Fibroblast of villous mesenchyme (primary cell): ENCODE measurements at regions not wholly inside any gene's neighbourhood (a gene's known extent, or its start where the extent isn't known, plus 50 kb on each side); places are given as distances from the start of the nearest gene placed in this dataset.

Source experiments
- DNase-seq: peaks from one replicate; pipeline ENCODE4 v3.0.0-alpha.2; 2010; ENCODE audit warnings: low read depth
- H3K4me3 ChIP-seq: 2 replicates; pipeline ENCODE4 v1.5.1; 2011; ENCODE audit warnings: low read depth, mild to moderate bottlenecking, low read length
- TF ChIP-seq, protein P1 (sequence below): IDR thresholded peaks from 2 replicates; pipeline ENCODE4 v1.5.1; 2012; ENCODE audit warnings: low read depth, mild to moderate bottlenecking, low read length; ENCODE audit not compliant: insufficient read depth

DNA sequence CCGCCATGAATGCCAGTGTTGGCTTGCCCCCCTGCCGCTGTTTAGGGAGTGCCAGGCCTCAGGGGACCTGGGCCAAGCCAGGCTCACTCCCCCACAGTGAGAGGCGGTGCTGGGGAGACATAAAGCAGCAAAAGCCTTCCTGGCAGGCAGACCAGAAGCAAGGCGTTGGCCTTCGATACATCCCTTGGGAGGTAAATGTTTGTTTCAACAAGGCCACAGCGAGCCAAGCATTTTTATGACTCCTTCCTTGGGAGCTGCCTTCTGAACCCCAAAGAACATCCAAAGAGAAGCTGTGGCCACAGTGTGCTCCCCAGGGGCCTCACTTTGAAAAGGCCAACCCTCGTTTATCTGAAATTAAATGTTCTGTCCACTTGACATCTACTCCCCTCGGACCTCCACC is 119.7 kb upstream of the CIBAR2 start:
- H3K4me3 ChIP-seq, result no peak overlapping the region
- DNase-seq, result peak; percentile 58
- TF ChIP-seq, protein P1, sequence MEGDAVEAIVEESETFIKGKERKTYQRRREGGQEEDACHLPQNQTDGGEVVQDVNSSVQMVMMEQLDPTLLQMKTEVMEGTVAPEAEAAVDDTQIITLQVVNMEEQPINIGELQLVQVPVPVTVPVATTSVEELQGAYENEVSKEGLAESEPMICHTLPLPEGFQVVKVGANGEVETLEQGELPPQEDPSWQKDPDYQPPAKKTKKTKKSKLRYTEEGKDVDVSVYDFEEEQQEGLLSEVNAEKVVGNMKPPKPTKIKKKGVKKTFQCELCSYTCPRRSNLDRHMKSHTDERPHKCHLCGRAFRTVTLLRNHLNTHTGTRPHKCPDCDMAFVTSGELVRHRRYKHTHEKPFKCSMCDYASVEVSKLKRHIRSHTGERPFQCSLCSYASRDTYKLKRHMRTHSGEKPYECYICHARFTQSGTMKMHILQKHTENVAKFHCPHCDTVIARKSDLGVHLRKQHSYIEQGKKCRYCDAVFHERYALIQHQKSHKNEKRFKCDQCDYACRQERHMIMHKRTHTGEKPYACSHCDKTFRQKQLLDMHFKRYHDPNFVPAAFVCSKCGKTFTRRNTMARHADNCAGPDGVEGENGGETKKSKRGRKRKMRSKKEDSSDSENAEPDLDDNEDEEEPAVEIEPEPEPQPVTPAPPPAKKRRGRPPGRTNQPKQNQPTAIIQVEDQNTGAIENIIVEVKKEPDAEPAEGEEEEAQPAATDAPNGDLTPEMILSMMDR, result no peak

- no peak for DNase-seq
- TF ChIP-seq, protein P1, result no peak
Observed at GRCh38 chr16:85232369-85233142, 120.3 kb upstream of the CIBAR2 start.

DNA sequence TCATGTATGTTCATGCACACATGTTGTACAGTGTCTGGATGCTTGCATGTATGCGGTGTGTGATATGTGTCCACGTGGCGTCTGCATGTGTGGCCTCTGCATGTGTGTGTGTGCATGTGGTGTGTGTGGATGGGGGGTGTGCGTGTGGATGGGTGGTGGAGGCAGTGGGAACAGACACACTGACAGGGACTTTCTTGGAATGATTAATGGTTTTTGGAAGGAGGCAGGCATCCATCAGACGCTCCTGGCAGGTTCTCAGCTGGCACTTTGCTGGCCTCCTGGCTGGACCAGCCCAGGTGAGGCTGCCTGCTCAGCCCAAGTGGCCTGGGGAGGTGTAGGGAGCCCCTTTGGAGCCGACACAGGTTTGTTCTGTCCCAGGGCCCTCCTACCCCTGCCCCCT is 121.2 kb upstream of the CIBAR2 start:
- no peak overlapping the region for H3K4me3 ChIP-seq
- no peak for DNase-seq
- TF ChIP-seq, protein P1, result no peak

More at GRCh38 chr16:85232369-85233142, 120.3 kb upstream of the CIBAR2 start:
- no peak overlapping the region for H3K4me3 ChIP-seq

DNA sequence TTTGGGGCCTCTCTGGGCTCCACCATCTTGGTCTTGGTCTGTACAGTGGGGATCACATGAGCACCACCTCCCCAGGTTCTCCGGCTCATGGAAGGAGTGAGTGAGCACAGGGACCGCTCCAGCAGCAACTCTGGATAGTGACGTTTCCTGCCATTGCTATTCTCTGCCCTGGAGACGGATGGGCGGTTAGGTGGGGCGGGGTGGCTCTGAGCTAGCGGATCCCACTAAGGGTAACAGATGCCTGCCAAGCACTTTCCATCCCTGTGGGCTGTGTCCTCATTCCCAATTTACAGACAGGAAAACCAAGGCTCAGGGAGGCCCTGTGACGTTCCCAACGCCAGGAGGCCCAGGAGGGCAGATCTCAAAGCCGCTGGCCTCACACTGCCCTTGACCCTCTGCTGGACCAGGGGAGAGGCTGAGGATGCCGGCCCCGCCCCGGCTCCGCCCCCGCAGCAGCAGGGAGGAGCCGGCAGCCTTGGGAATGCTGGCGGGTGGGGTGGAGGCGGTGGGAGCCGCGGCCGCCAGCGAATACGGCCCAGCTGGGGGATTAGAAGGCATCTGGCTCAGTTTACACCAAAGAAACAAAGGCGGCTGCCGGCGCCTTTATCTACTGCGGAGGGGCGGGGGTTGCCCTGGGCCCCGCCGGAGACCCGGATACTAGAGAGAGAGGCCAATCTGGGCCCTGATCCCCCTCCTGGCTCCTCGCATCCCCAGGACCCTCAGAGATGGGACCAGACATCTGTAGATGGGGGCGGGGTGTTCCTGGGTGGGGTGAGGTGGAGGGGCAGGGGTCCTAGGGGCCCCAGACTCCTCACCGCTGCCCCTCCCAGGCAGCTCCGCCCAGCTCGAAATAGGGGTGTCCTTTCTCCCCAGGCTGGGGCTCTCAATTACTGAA is 122.3 kb upstream of the CIBAR2 start:
- H3K4me3 ChIP-seq, result peak overlapping the region; percentile 41
- TF ChIP-seq, protein P1, result peak; percentile 12

GRCh38 chr16:85235991-85236817 is 123.9 kb upstream of the CIBAR2 start:
- TF ChIP-seq, protein P1, result no peak
- peak; percentile 42 for DNase-seq
- H3K4me3 ChIP-seq, result no peak overlapping the region

More for the DNA sequence above, 122.3 kb upstream of the CIBAR2 start:
- DNase-seq, result peak; percentile 96

GRCh38 chr16:85236818-85237150 is 124.5 kb upstream of the CIBAR2 start:
- H3K4me3 ChIP-seq, result no peak overlapping the region
- TF ChIP-seq, protein P1, result no peak
- peak; percentile 55 for DNase-seq
